HG02885 (cell line): ENCODE measurements at regions not wholly inside any gene's neighbourhood (a gene's known extent, or its start where the extent isn't known, plus 50 kb on each side); places are given as distances from the start of the nearest gene placed in this dataset.

Experiments used
- ATAC-seq: cut with Tn5 transposase; IDR thresholded peaks from one replicate; pipeline ENCODE4 v1.9.1; 2021; ENCODE audit warnings: mild to moderate bottlenecking; ENCODE audit not compliant: unreplicated experiment, poor library complexity

GRCh38 chr3:127406309-127407025, 118.6 kb upstream of the PRR20G start:
- no peak for ATAC-seq

DNA sequence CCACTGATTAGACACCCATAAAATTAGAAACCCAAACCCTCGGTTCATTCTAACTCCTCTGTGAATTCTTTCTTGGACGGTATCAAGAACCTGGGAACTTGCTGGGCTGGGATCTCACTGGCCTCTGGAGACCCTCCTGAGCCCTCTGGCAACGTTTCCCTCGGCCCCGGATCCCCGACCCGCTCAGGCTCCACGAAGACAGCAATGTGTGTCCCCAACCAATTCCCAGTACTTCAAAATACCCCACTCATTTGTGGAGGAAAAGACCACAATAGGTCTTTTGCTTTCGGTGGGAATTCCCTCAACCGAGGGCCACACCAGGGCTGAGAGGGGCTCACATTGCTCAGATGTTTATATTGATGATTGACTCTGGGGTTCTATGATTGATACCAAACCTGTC, 117.9 kb upstream of the PRR20G start:
- no peak for ATAC-seq

DNA sequence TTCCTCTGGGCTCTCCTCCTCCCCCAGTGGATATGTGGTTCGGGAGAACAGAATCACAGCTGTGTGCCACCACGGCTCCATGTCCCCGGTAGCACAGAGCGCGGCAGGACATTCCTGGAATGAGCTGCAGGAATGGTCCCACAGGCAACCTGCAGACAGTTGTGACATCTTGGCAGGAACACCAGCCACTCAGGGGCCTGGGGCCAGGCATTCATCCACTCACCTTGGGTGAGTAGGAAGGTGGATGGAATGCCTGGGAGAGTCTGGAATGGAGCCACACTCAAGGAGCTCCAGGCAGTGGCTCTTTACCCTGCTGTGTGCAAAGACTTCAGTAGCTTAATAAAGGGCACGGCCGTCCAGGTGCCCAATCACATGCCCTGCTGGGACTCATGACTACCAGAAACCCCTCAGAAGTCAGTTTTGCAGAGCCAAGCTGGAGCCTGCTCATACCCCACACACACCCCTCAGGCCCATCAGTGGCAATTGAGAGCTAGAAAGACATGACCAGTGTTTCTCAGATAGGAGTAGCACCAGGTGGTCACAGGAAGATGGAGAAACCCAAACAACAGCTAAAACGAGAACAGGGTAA, 117.3 kb upstream of the PRR20G start:
- ATAC-seq: no peak

- ATAC-seq: no peak
Observed at GRCh38 chr3:127404221-127405009, 116.6 kb upstream of the PRR20G start.

DNA sequence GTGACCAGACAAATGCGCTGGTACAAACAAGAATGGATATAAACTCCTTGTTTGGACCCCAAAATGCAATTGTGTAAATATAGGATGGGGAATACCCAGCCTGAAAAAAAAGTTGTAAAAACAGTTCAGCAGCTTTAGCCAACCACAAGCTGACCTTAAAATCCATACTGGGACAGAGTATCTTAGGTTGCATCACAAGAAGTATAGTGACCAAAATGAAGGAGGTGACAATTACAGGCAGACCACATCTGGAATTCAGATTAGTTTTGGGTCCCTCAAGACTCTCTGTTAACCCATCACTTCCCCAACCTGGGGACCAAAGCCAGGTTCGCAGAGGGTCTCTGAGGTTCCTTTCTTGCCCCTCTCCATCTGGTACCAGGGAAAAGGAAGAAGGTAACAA, 115.9 kb upstream of the PRR20G start:
- no peak for ATAC-seq

DNA sequence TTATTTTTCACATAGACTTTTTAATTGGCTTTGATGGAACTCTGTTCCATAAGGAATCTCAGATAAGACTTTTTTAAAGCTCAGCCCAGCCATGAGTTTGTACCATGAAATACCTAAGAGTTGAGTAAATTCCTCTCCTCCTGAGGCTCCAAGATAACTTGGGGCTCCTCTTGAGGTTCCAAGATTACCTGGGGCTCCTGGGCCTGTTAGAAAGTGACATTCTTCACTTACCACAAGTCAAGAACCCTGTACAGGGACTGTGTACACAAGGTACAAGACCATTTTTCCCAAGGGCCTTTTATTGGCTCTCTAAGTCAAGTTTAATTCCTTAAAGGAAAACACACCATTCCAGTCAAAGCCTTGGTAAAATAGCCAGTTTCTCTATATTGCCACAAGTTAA, 111.3 kb upstream of the PRR20G start:
- no peak for ATAC-seq

DNA sequence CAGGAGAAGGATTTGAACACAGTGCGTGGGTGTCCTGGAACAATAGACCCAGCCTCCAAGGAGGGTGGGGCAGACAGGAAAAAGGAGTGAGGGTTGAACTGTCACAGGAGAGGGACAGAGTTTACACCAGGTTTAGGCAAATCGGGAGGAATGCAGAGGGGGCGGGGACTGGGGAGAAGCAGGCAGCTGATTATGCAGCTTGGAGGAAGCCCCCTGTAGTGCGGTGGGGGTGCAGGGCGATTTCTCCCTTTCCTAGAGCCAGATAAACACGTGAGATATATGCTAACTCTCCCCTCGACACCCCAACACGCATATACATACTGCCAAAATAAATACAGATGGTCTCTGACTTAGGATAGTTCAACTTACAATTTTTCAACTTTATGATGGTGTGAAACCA, 108.6 kb upstream of the PRR20G start:
- ATAC-seq: no peak

DNA sequence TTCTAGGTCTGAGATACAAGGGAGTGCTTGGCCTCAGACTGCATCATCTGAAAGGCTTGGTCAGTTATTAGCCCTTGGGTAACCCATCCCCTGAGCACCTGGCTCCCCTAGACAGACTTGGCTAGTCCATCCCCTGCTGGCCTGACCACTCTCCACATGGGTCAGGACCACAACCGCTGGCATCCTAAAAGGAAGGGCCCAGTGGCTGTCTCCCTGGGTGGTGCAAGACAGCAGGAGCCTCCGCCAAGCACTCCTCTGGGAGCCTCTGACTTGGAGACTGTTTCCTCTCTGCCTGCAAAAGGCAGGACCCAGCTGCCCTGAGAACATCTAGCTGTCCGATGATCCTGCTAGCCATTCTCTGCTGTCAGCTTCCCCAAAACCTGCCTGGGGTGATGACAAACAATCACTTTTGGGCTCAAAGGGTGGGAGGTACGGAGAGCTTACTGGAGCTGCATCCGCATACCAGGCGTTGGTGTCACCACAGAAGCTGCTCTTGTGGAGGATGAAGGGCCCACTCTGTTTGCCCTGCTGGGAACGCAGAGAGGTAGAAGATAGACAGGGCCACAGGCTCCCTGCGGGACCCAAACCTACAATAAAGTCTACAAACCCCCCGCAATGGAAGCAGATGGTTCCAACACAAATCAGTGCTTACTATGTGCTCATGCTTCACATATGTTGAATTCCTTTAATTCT, 108.0 kb upstream of the PRR20G start:
- no peak for ATAC-seq

GRCh38 chr3:127394984-127395662, 107.3 kb upstream of the PRR20G start:
- ATAC-seq: no peak

GRCh38 chr3:127394031-127394430, 106.2 kb upstream of the PRR20G start:
- no peak for ATAC-seq

GRCh38 chr3:127393131-127393820, 105.4 kb upstream of the PRR20G start:
- ATAC-seq: no peak

GRCh38 chr3:127392156-127392490, 104.3 kb upstream of the PRR20G start:
- ATAC-seq: no peak

DNA sequence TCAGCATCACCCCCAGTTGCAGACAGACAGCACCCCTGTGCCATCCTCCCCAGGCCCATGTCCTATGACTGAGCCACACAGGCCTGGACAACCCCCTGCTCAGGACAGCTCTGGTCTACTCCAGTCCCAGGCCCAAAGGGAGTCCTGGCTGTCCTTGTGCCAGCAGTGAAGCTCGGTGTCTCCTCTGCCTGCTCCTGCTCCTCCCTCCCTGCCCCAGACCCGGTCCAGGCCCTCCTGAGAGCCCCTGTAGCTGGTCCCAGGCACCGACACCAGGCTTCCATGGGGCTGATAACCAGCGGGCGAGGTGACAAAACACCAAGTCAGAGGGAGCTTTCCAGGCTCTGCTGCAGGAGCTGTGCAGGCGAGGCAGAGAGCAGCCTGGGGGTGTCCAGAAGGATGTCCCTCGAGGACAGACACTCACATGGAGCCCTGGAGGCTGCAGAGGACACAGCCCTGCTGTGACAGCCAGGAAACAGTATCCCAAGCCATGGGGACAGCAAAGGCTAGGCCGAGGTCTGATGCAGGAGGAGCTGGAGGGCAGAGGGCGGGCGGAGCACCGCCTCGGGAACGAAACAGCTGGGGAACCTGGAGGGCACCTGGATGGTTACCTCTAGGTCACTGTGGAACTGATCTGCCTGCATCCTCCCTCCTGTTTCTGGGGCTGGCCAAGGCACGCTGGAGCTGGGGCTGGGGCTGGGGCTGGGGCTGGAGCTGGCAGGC, 103.8 kb upstream of the PRR20G start:
- ATAC-seq: no peak

DNA sequence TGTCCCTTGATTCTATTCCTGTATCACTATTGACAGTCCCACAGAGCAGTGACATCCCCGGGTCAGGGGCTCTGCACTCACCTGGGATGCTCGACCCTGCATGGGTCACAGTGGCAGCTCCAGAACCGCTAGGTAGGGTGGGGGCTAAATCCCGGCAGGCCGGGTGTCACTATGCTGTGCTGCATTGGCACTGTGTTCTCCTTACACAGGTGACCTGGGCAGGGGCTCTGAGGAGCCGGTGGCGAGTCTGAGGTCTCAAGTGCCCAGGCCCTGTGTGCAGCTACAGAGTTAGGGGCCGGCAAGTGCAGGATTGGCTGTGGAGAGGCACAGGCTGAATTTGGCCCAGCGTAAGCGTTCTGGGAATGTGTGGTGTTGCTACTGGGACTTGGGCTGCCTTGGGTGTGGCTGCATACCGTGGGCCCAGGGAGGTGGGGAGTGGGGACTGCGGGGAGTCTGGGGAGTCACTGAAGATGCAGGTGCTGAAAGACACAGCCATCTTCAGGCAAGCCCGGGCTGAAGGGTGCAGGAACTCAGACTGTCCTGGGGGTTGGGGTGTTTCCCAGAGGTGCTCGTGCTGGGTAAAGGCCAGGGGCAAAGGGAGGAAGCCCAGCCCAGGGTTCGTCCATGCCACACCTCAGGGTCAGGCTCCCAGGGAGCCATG, 102.6 kb upstream of the PRR20G start:
- ATAC-seq: no peak

GRCh38 chr3:127389913-127390312, 102.1 kb upstream of the PRR20G start:
- ATAC-seq: no peak

- ATAC-seq: no peak
Observed at GRCh38 chr3:127389420-127389819, 101.6 kb upstream of the PRR20G start.

GRCh38 chr3:127388427-127388826, 100.6 kb upstream of the PRR20G start:
- no peak for ATAC-seq

DNA sequence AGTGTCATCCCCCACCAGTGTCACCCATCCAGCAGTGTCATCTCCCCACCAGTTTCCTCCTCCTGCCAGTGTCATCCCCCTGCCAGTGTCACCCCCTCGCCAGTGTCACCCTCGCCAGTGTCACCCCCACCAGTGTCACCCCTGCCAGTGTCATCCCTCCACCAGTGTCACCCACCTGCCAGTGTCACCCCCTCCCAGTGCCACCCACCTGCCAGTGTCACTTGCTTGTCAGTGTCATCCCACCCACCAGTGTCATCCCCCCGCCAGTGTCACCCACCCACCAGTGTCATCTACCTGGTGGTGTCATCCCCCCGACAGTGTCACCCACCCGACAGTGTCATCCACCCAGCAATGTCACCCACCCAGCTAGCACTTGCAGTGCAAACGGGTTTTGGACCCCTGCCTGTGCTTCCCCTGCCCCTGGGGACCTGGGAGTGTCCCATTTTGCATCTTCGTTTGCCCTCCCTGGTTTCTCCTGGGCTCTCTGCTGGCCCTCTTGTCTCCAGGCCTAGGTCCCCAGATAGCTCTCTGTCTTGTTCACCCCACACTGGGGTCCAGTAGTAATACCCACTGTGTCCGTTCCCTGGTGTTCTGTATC, 99.8 kb upstream of the PRR20G start:
- ATAC-seq: no peak
